ENCODE measurements at regions not wholly inside any gene's neighbourhood (a gene's known extent, or its start where the extent isn't known, plus 50 kb on each side); places are given as distances from the start of the nearest gene placed in this dataset.

DNA sequence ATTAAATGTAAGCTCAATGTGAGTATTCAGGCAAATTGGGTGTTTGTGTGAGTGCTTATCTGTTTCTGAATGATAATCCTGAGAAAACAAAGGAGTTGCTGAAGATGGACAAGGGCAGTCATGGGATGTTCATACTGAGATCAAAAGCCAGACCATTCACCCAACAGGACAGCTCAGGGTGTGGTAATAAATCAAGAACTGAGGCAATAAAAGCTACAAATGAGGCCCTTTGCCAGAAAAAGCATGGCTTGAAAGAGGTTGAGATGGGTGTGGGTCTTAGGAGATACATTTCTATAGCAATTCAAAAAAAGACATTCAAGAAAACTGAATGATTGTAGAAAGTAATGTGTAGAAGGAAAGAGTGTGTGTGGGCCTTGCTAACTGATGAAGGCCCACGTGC lies 425.8 kb upstream of the BOD1L1 start:
- TF ChIP-seq, protein P1, sequence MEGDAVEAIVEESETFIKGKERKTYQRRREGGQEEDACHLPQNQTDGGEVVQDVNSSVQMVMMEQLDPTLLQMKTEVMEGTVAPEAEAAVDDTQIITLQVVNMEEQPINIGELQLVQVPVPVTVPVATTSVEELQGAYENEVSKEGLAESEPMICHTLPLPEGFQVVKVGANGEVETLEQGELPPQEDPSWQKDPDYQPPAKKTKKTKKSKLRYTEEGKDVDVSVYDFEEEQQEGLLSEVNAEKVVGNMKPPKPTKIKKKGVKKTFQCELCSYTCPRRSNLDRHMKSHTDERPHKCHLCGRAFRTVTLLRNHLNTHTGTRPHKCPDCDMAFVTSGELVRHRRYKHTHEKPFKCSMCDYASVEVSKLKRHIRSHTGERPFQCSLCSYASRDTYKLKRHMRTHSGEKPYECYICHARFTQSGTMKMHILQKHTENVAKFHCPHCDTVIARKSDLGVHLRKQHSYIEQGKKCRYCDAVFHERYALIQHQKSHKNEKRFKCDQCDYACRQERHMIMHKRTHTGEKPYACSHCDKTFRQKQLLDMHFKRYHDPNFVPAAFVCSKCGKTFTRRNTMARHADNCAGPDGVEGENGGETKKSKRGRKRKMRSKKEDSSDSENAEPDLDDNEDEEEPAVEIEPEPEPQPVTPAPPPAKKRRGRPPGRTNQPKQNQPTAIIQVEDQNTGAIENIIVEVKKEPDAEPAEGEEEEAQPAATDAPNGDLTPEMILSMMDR (optimal IDR thresholded peaks at IDR 0.05 in 1 of 3, IDR thresholded peaks at IDR 0.05 in 1 of 3, conservative IDR thresholded peaks at IDR 0.05 in 1 of 3; ENCODE audit: extremely low read depth in 1 of 3, insufficient read depth in 2 of 3, low read length in 3 of 3), result no peak
- no peak for TF ChIP-seq EZH2 (IDR thresholded peaks at IDR 0.05; ENCODE audit: low read length)
